ENCODE measurements at regions not wholly inside any gene's neighbourhood (a gene's known extent, or its start where the extent isn't known, plus 50 kb on each side); places are given as distances from the start of the nearest gene placed in this dataset.
"Not testable (repeated sequence)": the region's sequence is repeated elsewhere in the genome, so short reads cannot be mapped to it uniquely, and the experiment has no call there.

GRCh38 chr13:78085434-78086225 is 167.0 kb upstream of the EDNRB start:
- H3K4me3 ChIP-seq (ENCODE audit: low read depth, low read length) = no peak overlapping the region
- TF ChIP-seq CTCF (IDR thresholded peaks at IDR 0.05; ENCODE audit: borderline replicate concordance, insufficient read depth, low read depth, low read length) = no peak

DNA sequence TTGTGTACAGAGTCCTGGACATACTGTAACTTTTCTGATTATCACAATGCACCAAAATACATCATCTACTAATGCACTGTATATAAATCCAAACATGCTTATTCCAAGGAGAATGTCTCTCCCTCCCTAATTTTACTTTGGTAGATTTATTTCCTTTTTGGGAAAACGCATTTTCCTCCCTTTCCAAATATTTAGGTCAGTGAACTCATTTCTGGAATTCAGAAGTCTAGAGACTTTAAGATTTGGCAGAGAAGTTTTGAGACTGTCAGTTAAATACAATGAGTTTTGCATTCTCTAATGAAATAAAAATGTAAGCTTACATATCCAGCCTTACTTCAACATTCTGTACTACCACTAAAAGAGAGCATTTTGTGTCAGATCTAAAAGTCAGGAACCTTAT is 165.8 kb upstream of the EDNRB start:
- no peak overlapping the region for H3K4me3 ChIP-seq (ENCODE audit: low read depth, low read length)
- TF ChIP-seq CTCF (IDR thresholded peaks at IDR 0.05; ENCODE audit: borderline replicate concordance, insufficient read depth, low read depth, low read length) = no peak

DNA sequence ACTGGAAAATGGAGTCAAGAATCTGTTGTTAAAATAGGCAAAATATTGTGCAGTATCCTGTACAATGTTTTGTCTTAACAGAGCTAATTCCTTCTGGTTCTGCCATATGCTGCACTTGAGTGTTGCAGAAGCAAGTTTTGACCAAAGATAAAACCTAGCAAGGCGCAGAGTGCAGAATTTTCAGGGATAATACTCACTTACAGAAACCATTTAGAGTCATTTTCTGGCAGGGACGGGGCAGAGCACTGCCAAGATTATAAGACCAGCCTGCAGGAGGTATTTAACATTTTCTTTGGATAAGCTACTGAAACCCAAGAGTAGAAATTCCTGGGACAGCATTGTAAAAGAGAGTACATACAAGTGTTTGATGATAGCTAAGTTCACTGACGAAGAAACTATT is 159.5 kb upstream of the EDNRB start:
- H3K4me3 ChIP-seq (ENCODE audit: low read depth, low read length) = no peak overlapping the region
- TF ChIP-seq CTCF (IDR thresholded peaks at IDR 0.05; ENCODE audit: borderline replicate concordance, insufficient read depth, low read depth, low read length) = no peak

GRCh38 chr13:78067290-78067689 is 148.7 kb upstream of the EDNRB start:
- no peak for TF ChIP-seq CTCF (IDR thresholded peaks at IDR 0.05; ENCODE audit: borderline replicate concordance, insufficient read depth, low read depth, low read length)
- no peak overlapping the region for H3K4me3 ChIP-seq (ENCODE audit: low read depth, low read length)

DNA sequence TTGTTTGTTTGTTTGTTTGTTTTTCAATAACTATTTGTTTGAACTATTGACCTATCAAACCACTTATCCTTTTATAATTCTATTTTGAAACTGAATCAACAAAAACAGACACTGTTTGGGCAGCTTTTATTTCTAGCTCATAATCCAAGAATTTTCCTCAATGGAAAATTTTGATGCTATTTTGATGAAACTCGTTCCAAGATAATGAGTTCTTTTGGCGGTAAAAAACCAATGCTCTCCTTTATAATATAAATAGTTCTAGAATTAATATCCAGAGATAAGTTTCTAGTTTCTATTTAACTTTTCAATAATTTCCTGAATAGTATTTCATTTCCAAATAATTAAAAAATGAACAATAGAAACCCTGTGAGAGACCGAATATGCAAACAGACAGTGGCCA is 146.5 kb upstream of the EDNRB start:
- TF ChIP-seq CTCF (IDR thresholded peaks at IDR 0.05; ENCODE audit: borderline replicate concordance, insufficient read depth, low read depth, low read length) = no peak
- no peak overlapping the region for H3K4me3 ChIP-seq (ENCODE audit: low read depth, low read length)

DNA sequence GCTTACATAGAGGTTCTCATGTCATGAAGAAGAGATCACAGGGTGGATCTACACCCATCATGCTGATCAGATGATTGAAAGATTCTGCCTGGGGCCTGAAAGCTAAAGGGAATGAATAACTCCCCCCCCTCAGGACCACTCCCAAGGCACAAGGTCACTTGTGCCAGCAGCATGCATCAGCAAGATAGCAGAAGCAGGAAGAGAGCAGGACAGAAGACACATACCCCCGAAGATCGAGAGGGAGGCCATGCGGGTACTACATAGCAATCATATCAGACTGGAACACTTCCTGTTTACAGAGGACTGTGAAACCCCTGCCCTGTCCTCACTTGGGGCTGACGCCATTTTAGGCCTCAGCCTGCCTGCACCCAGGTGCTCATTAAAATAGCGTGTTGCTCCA is 143.2 kb upstream of the EDNRB start:
- H3K4me3 ChIP-seq (ENCODE audit: low read depth, low read length) = no peak overlapping the region
- TF ChIP-seq CTCF (IDR thresholded peaks at IDR 0.05; ENCODE audit: borderline replicate concordance, insufficient read depth, low read depth, low read length) = no peak

GRCh38 chr13:78060966-78061365 is 142.3 kb upstream of the EDNRB start:
- H3K4me3 ChIP-seq (ENCODE audit: low read depth, low read length) = no peak overlapping the region
- TF ChIP-seq CTCF (IDR thresholded peaks at IDR 0.05; ENCODE audit: borderline replicate concordance, insufficient read depth, low read depth, low read length) = no peak

- H3K4me3 ChIP-seq (ENCODE audit: low read depth, low read length) = not testable (repeated sequence)
Observed at GRCh38 chr13:78056865-78057264, 138.2 kb upstream of the EDNRB start.
